Fibroblast of villous mesenchyme (primary cell): ENCODE measurements at regions not wholly inside any gene's neighbourhood (a gene's known extent, or its start where the extent isn't known, plus 50 kb on each side); places are given as distances from the start of the nearest gene placed in this dataset.
A peak's percentile ranks its signal among the peaks of the same experiment; 100 is the strongest.
"Not testable (repeated sequence)": the region's sequence is repeated elsewhere in the genome, so short reads cannot be mapped to it uniquely, and the experiment has no call there.

Source experiments
- DNase-seq: peaks from one replicate; pipeline ENCODE4 v3.0.0-alpha.2; 2010; ENCODE audit warnings: low read depth
- H3K4me3 ChIP-seq: 2 replicates; pipeline ENCODE4 v1.5.1; 2011; ENCODE audit warnings: low read depth, mild to moderate bottlenecking, low read length
- CTCF ChIP-seq: IDR thresholded peaks from 2 replicates; pipeline ENCODE4 v1.5.1; 2012; ENCODE audit warnings: low read depth, mild to moderate bottlenecking, low read length; ENCODE audit not compliant: insufficient read depth

GRCh38 chr11:122563761-122564160 is 91.8 kb upstream of the UBASH3B start:
- H3K4me3 ChIP-seq: no peak overlapping the region
- no peak for TF ChIP-seq CTCF
- DNase-seq: no peak

- no peak overlapping the region for H3K4me3 ChIP-seq
- TF ChIP-seq CTCF: no peak
- peak; percentile 11 for DNase-seq
Observed at GRCh38 chr11:122559734-122560382, 95.7 kb upstream of the UBASH3B start.

- not testable (repeated sequence) for H3K4me3 ChIP-seq, DNase-seq
Observed at GRCh38 chr11:122559218-122559617, 96.3 kb upstream of the UBASH3B start.

GRCh38 chr11:122557163-122557562 is 98.4 kb upstream of the UBASH3B start:
- DNase-seq, H3K4me3 ChIP-seq: not testable (repeated sequence)

- no peak for DNase-seq
- peak; percentile 15 for TF ChIP-seq CTCF
- no peak overlapping the region for H3K4me3 ChIP-seq
Observed at GRCh38 chr11:122556605-122557004, 98.9 kb upstream of the UBASH3B start.

GRCh38 chr11:122538060-122538459 is 117.5 kb upstream of the UBASH3B start:
- no peak for TF ChIP-seq CTCF

GRCh38 chr11:122524898-122525297 is 130.6 kb upstream of the UBASH3B start:
- no peak for DNase-seq
- no peak overlapping the region for H3K4me3 ChIP-seq
- no peak for TF ChIP-seq CTCF

More at GRCh38 chr11:122538060-122538459, 117.5 kb upstream of the UBASH3B start:
- no peak for DNase-seq
- no peak overlapping the region for H3K4me3 ChIP-seq

GRCh38 chr11:122523846-122524805 is 131.4 kb upstream of the UBASH3B start:
- H3K4me3 ChIP-seq: no peak overlapping the region
- TF ChIP-seq CTCF: no peak
- DNase-seq: no peak
